HG03060 (cell line): ENCODE measurements at regions not wholly inside any gene's neighbourhood (a gene's known extent, or its start where the extent isn't known, plus 50 kb on each side); places are given as distances from the start of the nearest gene placed in this dataset.
"Not testable (repeated sequence)": the region's sequence is repeated elsewhere in the genome, so short reads cannot be mapped to it uniquely, and the experiment has no call there.

Experiments
- ATAC-seq: cut with Tn5 transposase; IDR thresholded peaks from one replicate; pipeline ENCODE4 v1.9.1; 2021; ENCODE audit warnings: low read depth, moderate number of reproducible peaks; ENCODE audit not compliant: unreplicated experiment

DNA sequence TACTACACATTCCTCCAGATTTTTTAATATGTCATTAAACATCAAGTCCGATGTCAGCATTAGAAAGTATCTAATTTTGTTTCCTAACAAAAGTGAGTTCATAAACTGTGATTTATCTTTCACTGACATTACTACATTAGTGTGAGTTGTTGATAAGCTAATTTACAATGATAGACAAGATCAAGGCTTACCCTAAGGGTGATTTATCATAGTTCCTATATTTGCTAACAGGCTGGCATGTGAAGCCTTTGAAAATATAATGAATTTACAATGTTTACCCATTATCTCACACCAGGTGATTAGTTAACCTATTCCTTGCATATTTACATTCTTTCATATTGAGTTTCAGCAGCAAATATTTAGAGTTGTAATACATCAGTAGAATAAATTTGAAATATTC, 1096.9 kb upstream of the NUDT12 start:
- ATAC-seq = no peak

DNA sequence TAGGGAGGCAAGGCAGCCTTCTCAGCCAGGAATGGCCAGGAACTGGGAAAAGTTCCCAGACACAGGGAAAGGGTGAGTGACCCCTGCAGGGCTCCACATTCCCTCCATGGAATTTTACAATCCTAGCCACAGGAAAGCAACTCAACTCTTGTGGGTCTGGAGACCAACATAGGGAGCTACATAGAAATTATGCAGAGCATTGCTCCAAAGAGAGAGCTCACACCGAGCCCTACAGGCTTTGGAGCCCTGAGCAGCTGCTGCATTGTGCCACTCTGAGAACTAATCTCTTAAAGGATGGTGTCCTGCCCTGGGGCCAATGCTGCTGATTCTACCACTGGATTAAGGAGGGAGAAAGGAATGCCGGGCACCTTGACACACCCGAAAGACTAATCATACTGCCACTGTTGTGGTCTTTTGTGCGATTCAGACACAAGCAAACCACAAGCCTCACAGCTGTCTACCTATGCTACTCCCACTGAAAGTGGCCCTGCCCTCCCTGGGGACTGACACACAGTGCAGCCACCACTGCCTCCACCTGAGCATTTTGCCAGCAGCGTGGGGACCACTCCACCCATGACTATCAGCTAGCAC, 1089.8 kb upstream of the NUDT12 start:
- no peak for ATAC-seq

DNA sequence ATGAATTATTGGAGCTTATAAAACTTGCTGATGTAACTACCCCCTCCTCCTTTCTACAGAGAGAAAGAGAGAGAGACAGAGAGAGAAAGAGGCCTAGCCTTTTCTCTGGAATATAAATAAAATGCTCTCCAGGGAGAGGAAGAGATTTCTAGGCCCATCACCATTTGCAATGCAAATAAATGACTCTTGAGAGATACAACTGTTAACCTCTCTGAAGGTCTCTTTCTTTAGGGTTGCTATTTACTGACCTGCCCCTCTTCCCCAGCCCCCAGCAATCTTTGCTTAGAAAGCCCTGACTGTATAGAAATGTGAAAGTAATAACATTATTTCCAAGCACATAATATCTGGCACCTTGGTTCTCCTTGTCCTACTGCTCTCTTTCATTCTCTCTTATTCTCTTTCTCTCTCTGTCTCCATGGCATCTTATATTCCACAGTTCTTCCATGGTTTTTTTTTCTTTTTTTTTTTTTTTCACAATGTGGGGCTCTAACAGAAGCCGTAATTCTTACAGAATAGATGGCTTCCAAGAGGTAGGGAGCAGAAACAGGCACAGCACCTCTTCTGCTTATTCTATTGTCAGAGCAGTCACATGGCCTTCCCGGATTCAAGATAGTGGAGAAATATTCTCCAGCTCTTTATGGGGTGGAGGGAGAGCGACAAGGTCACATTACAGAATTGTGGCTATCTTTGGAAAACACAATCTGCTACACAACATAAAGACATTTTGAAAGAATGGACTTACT, 1087.9 kb upstream of the NUDT12 start:
- no peak for ATAC-seq

DNA sequence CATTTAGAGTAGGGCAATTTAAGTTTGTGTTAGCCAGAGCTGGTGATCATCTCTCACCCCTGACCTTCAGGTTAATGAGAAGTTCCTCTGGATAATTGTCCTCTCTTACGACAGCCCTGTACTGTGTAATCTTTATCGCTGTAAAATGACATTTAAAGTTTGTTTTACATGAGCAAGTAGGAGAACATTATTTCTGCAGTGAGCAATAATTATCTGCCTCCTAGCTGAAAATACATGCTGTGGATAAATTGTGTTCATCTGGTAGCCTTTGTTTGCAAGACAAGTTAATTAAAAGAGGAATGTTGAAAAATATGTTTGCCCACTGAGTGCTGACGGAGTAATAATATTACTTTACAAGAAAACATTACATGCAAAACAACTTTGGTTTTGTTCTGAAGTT, 1083.8 kb upstream of the NUDT12 start:
- no peak for ATAC-seq

DNA sequence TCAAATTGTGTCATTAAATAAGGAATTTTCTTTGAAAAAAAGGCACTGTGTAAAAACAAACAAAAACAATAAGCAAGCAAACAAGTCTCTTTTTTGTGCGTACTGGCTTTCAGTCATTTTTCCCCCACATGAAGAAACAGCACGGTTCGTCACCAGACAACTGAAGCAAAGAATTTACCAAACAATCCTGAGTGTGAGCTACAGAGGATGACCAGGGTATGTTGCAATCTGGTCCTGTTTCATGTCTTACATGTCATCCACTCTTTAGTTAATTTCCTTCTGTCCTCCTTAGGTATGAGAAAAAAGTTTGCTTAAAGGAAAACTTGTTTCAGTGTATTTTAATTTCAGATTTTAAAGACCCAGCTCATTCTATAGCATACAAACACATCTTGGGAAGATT, 1080.7 kb upstream of the NUDT12 start:
- ATAC-seq = no peak

DNA sequence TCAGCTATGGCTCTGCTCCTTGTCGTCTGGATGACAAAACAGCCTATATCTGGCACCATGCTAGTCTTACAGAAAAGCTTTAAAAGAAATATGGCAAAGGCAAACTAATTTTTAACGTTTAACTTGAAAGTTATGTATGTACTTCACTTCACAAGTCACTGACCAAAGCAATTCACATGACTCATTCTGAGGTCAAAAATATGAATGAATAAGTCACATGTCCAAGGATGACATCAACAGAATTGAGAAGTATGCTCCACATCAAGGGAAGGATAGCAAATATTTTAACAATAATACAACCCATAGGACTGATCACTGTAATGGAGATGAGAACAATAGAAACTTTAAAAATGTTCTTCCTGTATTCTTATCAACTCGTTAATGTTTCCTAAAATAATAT, 1072.6 kb upstream of the NUDT12 start:
- ATAC-seq = no peak

DNA sequence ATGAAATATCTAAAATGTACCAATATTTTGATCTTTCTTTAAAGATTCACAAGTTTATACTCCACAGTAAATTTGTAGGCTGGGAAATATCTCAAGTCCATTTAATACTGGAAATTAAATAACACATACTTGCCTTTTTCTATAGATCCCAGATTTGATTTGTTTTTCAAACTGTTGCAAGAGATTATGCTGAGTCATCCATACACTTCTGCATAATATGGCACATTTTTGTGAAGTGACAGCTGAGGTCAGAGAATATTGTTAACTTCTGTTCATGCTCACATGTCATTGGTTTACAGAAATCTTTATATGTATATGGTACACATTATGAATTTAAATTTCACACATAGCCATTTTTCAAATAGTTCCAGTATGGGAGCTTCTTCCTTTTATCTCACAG, 1066.3 kb upstream of the NUDT12 start:
- no peak for ATAC-seq

DNA sequence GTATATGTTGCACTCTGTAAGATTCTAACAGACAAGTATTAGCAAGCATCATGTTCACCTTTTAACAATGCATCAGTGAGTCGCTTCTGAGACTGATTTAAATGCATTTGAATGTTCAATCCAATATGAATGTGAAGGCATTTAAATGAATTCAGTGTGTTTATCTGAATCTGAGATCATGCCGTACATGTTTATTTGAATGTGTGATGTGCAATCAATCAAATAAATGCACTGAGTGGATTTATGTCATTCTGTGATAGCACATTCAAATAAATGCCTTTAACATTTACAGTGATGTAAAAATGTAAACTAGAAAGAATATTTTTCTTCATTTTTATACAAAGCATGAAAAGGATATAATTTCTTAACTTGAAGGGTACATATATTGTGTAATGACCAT, 1063.5 kb upstream of the NUDT12 start:
- no peak for ATAC-seq

DNA sequence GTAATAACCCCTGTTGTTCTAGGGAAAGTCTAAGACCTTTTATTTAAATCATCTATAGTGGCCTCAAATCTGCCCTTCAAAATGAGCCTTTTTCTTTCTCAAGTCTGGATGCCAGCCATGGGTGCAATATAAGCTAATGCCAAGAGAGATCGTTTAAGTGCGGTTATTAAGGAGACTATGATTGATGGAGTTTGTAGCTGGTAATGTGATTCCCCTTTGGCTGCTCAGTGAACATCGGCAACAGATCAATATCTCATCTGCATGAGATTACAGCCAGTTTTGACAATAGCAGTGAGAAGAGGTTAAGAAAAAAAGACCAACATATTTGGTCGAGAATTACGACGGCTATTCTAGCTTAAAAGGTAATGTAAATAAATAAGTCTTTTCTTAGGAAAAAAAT, 1049.4 kb upstream of the NUDT12 start:
- ATAC-seq = no peak

DNA sequence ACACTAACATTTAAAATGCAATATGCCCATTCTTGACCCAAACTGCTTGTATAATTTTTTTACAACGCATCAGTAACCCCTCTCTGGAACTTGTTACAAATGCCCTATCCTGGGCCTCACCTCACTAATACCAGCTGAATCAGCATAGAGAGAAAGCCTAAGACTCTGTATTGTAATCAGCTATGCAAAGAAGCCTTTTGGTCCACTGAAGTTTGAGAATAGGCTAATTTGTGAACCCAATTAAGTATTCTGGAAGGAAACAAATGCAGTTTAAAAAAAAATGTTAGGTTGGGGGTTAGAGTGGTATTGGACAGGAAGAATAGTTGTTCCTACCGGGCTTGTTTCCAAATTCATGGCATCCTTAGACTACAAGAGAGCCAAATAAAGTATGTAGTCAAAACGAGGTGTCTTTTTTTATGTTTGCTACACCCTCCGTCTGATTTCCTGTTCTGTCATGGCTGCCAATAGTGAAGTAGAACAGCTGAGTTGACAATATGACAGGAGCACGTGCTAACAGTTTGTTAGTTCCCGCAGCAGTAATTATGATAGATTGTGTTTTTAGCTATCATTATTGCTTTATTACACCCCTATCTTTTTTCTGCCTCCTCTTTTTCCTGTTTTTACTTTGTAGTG, 1048.7 kb upstream of the NUDT12 start:
- ATAC-seq = no peak

DNA sequence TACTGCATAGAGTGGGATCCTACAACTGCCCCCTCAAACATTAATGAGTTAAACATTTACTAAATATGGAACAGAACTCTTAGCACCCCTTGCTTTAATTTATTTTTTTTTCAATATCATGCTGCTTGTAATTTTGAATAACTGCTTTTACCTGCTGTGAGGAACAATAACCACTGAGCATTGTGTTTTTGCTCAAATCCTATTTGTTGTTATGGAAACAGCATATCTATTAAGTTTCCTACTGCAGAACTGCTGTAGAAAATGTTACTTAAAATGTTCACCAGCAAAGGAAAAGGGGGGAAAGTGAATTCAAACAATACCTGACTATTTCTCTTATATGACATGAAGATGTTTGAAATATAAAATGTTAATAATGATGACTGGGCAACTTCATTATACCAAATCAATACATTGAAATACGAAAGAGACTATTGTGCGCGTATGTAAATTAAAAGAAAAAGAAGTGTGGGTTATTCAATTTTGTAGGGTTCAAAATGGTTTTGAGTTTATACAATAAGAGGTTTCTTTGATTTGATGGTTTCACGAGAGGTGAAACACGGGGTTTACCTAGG, 1043.8 kb upstream of the NUDT12 start:
- no peak for ATAC-seq

DNA sequence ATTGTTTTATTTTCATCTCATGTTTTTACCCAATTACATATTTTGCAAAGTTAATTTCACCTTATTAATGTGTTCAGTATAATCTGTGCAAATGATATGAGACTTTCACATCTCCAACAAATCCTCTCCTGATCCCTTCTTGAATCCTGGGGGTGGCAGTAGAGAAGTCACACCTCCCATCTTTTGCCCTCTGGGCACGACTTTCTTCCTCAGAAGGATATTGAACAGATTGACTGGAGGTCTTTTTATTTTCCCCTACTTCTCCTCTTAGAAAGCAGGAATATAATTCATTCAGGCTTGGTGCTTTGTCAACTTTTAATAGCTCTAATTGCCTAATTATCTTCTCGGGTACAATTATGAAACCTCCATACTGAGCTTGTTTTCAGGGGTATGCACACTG, 1037.1 kb upstream of the NUDT12 start:
- ATAC-seq = no peak

DNA sequence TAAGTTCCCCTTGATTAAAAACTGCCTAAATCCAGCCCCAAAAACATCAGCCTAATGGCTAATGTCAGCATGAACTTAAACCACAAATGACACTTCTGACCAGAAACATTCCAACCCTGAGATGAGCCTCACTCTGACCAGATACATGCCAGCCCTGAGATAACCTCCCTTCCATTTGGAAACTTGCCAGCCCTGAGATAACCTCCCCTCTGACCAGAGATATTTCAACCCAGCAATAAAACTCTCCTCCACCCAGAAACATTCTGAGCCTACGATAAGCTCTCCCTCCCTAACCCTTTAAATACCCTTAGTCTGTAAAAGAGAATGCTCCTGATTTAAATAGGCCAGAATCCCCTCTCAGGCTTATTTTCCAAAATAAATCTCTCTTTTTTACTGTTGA, 1035.7 kb upstream of the NUDT12 start:
- ATAC-seq = no peak

DNA sequence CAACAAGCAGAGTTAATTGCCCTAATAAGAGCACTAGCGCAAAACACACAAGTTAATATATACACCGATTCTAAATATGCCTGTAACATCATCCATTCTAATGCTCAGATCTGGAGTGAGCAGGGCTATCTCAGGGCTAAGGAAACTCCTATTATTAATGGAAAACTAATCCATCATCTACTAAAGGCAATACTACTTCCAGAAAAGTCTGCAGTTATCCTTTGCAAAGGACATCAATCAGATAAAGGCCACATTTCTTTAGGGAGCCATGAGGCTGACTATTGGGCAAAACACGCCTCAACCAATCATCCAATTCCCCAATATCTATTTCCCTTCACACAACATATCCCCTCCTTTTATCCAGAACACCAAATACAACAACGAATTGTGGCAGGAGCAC, 1032.3 kb upstream of the NUDT12 start:
- ATAC-seq = no peak

DNA sequence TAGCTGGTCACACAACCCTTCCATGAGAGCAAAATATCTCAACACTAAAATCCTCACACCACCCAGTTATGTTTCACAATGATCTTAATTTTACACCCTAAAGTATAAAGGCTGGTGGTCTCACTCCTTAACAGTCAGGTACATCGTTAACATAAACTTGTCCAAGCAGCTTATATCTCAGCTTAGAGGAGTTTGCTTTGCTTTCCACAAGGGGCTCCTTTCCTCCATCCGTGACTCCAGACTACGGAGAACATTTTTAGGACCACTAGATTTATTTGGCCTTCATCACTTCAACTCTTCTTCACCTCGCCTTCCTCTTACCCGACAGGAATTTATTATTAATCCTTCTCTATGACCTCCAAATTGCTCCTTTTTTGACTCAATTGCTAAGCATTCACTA, 1014.1 kb upstream of the NUDT12 start:
- no peak for ATAC-seq

DNA sequence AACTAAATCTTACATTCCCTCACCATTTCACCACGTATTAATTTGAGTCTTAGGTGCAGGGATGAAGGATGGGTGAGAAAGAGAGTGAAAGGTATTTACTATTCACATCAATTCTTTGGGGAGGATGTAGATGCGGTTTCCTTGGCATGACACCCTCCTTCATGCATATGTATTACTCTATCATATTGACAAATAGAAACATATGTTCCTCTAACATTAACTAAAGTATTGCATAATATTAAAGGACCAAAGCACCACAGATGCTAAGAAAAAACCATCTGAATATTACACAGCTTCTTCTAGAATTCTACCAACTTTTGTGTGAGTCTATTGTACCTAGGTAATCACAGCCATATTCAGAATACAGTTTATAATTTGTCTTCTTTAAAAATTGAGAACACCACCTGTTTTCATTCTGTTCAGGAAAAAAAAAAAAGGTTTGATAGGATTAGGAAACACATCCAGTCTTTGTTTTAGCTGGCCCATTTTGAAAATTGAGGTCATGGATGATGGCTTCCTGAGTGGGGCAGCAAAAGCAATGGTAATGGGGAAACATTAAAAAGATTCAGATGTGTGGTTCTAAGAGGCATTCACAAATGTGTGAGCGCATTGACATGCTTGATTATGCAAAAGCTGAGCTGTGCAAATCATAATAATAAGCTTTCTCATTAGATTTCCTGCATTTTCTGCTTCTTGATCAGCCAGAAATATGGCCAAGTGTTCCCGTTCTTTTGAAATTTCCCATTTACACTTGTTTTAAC, 1011.5 kb upstream of the NUDT12 start:
- no peak for ATAC-seq

DNA sequence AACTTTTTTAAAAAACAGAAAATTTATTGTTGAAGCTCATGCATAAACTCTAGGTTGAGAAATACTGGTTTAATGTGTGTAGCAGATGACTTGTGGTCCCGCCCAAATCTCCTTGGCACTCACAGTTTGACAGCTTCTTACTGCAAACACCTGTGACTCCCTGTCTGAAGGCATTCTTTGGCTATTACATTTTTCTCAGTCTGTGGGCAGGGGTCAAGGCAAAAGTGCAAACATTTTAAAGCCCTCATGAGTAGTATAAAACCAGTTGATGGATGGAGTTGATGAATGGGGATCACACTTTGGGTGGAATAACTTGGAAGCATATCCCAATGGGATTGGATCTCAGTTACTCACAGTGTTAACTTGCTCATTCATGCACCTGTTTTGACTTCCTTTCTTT, 1007.0 kb upstream of the NUDT12 start:
- ATAC-seq = no peak

DNA sequence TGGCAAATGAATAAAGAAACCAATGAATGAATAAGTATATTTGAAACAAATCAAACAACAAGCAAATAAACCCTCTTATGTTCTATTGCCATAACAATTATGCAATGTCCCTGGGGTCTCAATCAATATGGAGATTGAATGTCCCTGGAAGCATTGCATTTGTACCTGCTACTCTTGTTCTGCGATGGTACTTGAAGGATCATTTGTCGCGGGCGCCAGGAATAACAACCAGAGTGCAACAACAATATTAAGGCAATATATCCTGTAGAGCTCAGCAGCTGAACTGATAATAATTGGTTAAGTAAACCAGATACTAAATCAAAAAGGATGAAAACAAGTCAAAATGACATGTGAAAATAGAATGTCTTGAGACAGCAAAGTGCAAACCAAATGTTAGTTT, 1001.9 kb upstream of the NUDT12 start:
- no peak for ATAC-seq

DNA sequence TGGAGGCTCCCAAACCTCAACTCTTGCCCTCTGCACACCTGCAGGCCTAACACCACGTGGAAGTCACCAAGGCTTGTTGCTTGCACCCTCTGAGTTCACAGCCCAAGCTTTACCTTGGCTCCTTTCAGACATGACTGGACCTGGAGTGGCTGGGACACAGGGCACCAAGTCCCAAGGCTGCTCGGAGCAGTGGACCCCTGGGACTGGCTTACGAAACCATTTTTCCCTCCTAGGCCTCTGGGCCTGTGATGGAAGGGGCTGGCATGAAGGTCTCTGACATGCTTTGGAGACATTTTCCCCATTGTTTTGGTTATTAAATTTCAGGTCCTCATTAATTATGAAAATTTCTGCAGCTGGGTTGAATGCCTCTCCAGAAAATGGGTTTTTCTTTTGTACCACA, 994.4 kb upstream of the NUDT12 start:
- no peak for ATAC-seq

DNA sequence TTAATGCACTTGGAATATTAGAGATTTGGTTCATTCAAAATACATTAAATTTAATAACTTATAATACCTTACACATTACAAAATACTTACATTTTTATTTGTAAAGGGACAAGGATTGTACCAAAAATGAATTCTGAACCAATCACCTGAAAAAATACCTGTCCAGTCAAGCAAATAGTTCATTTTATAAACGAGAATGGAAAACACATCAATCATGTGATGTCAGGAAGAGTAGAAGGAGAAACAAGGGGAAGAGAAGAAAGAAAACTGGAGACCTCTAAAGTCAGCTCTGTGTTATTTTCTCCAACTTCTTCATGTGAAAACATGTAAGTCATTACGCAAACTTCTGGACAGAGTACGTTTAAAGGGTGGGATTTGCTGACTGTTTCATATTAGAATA, 989.0 kb upstream of the NUDT12 start:
- ATAC-seq = no peak

DNA sequence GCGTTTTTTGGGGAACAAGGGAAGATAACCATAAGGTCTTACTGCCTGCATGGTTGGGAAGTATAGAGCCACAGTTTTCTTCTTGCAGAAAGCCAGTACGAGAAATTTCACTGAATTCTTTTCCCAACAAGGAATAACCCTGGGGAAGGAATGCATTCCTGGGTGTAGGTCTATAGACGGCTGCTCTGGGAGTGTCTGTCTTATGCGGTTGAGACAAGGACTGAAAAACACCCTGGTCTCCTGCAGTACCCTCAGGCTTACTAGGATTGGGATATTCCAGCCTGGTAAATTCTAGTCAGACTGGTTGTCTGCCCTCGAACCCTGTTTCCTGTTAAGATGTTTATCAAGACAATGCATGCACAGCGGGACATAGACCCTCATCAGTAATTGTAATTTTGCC, 984.3 kb upstream of the NUDT12 start:
- ATAC-seq = not testable (repeated sequence)
